ENCODE measurements at regions not wholly inside any gene's neighbourhood (a gene's known extent, or its start where the extent isn't known, plus 50 kb on each side); places are given as distances from the start of the nearest gene placed in this dataset.
"Not testable (repeated sequence)": the region's sequence is repeated elsewhere in the genome, so short reads cannot be mapped to it uniquely, and the experiment has no call there.

GRCh38 chr3:26505399-26505798 is 117.2 kb upstream of the LRRC3B start:
- H2AFZ ChIP-seq (ENCODE audit: low read depth, low read length) = no peak overlapping the region
- no peak overlapping the region for H3K27ac ChIP-seq (ENCODE audit: low read length)
- H3K27me3 ChIP-seq (ENCODE audit: insufficient read depth, low read depth, low read length) = no peaks in the 10 kb centered on the region
- no peak overlapping the region for H3K4me3 ChIP-seq (ENCODE audit: low read length)
- no peak overlapping the region for H3K9ac ChIP-seq (ENCODE audit: low read length)
- no peaks in the 10 kb centered on the region for H3K36me3 ChIP-seq (ENCODE audit: insufficient read depth, low read length)
- H3K9me2 ChIP-seq (ENCODE audit: insufficient read depth, low read length) = no peaks in the 10 kb centered on the region
- no peak overlapping the region for H3K4me2 ChIP-seq (ENCODE audit: low read length)
- H3K9me3 ChIP-seq (ENCODE audit: low read length) = no peaks in the 10 kb centered on the region
- H4K20me1 ChIP-seq (ENCODE audit: insufficient read depth) = no peaks in the 10 kb centered on the region
- no peaks in the 10 kb centered on the region for H3F3A ChIP-seq (ENCODE audit: insufficient read depth, low read length, poor library complexity, severe bottlenecking)
- H3K79me2 ChIP-seq (replicated peaks; ENCODE audit: insufficient read depth, low read length) = no peaks in the 10 kb centered on the region
- TF ChIP-seq POLR2AphosphoS5 (IDR thresholded peaks at IDR 0.05) (no peak), MXI1 (conservative IDR thresholded peaks at IDR 0.05; ENCODE audit: poor library complexity, severe bottlenecking) (no peak), REST (IDR thresholded peaks at IDR 0.05; ENCODE audit: borderline replicate concordance) (no peak), EP300 (conservative IDR thresholded peaks at IDR 0.05; ENCODE audit: poor library complexity, severe bottlenecking) (no peak), RAD21 (conservative IDR thresholded peaks at IDR 0.05) (no peak), SMC3 (conservative IDR thresholded peaks at IDR 0.05; ENCODE audit: poor library complexity) (no peak), EZH2 (IDR thresholded peaks at IDR 0.05; ENCODE audit: borderline replicate concordance, insufficient read depth, low read length, poor library complexity, severe bottlenecking) (no peak), TAF1 (IDR thresholded peaks at IDR 0.05; ENCODE audit: low read depth) (no peak), CTCF (IDR thresholded peaks at IDR 0.05; ENCODE audit: poor library complexity, severe bottlenecking) (no peak)

GRCh38 chr3:26514445-26515029 is 108.0 kb upstream of the LRRC3B start:
- not testable (repeated sequence) for H3K9me2 ChIP-seq (ENCODE audit: insufficient read depth, low read length); H3K79me2 ChIP-seq (replicated peaks; ENCODE audit: insufficient read depth, low read length); H3F3A ChIP-seq (ENCODE audit: insufficient read depth, low read length, poor library complexity, severe bottlenecking); H3K4me3 ChIP-seq (ENCODE audit: low read length); H3K9ac ChIP-seq (ENCODE audit: low read length); H2AFZ ChIP-seq (ENCODE audit: low read depth, low read length); H3K27ac ChIP-seq (ENCODE audit: low read length); H4K20me1 ChIP-seq (ENCODE audit: insufficient read depth); H3K4me2 ChIP-seq (ENCODE audit: low read length); H3K27me3 ChIP-seq (ENCODE audit: insufficient read depth, low read depth, low read length); H3K36me3 ChIP-seq (ENCODE audit: insufficient read depth, low read length); H3K9me3 ChIP-seq (ENCODE audit: low read length)

- Histone ChIP-seq H3K4me2 (ENCODE audit: low read length) (no peak overlapping the region), H3K79me2 (replicated peaks; ENCODE audit: insufficient read depth, low read length) (no peaks in the 10 kb centered on the region), H3K9me3 (ENCODE audit: low read length) (no peaks in the 10 kb centered on the region), H2AFZ (ENCODE audit: low read depth, low read length) (no peak overlapping the region), H3K9ac (ENCODE audit: low read length) (no peak overlapping the region), H3K27me3 (ENCODE audit: insufficient read depth, low read depth, low read length) (no peaks in the 10 kb centered on the region), H3K4me3 (ENCODE audit: low read length) (no peak overlapping the region), H4K20me1 (ENCODE audit: insufficient read depth) (no peaks in the 10 kb centered on the region), H3K27ac (ENCODE audit: low read length) (no peak overlapping the region), H3K9me2 (ENCODE audit: insufficient read depth, low read length) (no peaks in the 10 kb centered on the region), H3F3A (ENCODE audit: insufficient read depth, low read length, poor library complexity, severe bottlenecking) (no peaks in the 10 kb centered on the region), H3K36me3 (ENCODE audit: insufficient read depth, low read length) (no peaks in the 10 kb centered on the region)
- TF ChIP-seq EZH2 (IDR thresholded peaks at IDR 0.05; ENCODE audit: borderline replicate concordance, insufficient read depth, low read length, poor library complexity, severe bottlenecking) (no peak), MXI1 (conservative IDR thresholded peaks at IDR 0.05; ENCODE audit: poor library complexity, severe bottlenecking) (no peak), POLR2AphosphoS5 (IDR thresholded peaks at IDR 0.05) (no peak), CTCF (IDR thresholded peaks at IDR 0.05; ENCODE audit: poor library complexity, severe bottlenecking) (no peak), SMC3 (conservative IDR thresholded peaks at IDR 0.05; ENCODE audit: poor library complexity) (no peak), TAF1 (IDR thresholded peaks at IDR 0.05; ENCODE audit: low read depth) (no peak), RAD21 (conservative IDR thresholded peaks at IDR 0.05) (no peak), EP300 (conservative IDR thresholded peaks at IDR 0.05; ENCODE audit: poor library complexity, severe bottlenecking) (no peak), REST (IDR thresholded peaks at IDR 0.05; ENCODE audit: borderline replicate concordance) (no peak)
Observed at GRCh38 chr3:26515351-26515750, 107.2 kb upstream of the LRRC3B start.

All from neural cell (in vitro differentiated cells).